ENCODE measurements at regions not wholly inside any gene's neighbourhood (a gene's known extent, or its start where the extent isn't known, plus 50 kb on each side); places are given as distances from the start of the nearest gene placed in this dataset.

DNA sequence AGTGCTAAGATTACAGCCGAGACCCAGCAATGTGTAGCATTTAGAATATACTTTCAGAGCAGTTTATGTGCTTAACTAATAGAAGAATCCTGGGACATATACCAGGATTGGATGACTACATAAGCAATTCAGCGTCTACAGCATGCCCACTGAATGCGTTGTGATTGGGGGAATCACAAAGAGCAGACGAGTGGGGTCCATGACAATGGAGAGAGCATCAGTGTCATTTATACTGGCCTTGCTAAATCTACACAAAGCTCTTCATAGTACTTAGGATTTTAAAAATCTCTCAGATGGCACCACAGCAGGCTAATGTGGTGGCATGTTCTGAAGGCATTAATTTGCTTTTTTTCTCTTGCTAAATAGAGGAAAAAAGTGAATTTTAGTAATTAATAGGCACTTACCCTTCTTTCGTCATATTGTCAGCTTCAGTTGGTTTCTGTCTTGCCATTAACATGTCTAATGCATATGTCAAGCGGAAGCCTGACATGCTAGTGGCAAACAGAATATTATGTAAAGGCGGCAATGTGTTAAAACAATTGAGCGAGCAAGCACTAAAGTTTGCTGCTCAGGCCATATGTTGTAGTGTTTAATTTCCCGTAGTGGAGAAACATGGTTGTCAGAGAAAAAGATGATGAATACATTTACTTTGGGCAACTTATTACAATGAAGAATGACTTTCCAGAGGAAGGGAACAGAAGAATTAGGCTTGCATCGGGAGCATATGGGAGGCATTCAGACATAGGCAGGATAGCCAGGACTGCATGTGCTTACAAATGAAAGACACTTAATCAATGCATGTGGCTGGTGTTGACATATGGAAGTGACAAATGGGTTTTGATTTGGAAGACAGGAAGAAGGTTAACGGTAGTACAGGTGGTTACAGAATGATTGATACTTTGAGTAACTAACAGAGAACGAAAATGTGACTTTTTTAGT is 145.2 kb downstream of the ICOS start:
- TF ChIP-seq EZH2 (IDR thresholded peaks at IDR 0.05) (no peak), POLR2AphosphoS5 (IDR thresholded peaks at IDR 0.05; ENCODE audit: borderline replicate concordance, low read depth, low read length) (no peak), FOXP2 (optimal IDR thresholded peaks at IDR 0.05; ENCODE audit: control extremely low read depth, extremely low read length, insufficient read depth) (no peak)
